ENCODE measurements at regions not wholly inside any gene's neighbourhood (a gene's known extent, or its start where the extent isn't known, plus 50 kb on each side); places are given as distances from the start of the nearest gene placed in this dataset.

DNA sequence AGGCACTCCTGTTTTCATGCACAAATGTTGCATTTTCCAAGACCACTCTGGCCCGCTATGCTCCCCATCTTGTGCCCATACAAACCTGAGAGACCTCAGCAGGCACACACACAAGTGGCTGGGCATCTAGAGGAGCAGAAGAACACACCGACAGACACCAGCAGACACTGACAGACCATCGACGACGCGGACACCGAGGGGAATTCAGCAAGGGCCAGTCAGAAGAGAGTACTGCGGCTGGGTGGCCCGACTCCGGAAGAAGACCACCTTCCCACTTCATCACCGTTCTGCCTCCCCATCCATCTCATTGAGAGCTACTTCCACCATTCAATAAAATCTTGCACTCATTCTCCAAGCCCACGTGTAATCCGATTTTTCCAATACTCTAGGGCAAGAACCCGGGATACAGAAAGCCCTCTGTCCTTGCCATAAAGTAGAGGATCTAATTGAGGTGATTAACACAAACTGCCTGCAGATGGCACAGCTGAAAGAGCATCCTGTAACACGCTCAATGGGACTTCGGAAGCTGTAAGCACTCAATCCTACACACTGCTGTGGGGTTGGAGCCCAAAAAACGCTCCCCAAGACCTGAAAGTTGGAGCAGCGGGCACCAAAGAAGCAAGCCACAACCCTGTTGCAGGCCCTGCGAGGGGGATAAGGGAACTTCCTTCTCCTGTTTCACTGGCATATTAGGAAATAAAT lies 780.9 kb downstream of the ARAP2 start:
- H3K27ac ChIP-seq = no peak overlapping the region
- H3K9me3 ChIP-seq = peaks cover 0 to 19% (median 9%) of the 10 kb centered on the region in 4 donors
- 80 to 90% (median 85%) methylated on average over 18 to 19 of the region's 19 CpGs for WGBS, 5 donors
- H3K27me3 ChIP-seq = no peaks in the 10 kb centered on the region
- intact Hi-C loops (cut with DNase I; ENCODE audit: low total_unique reads) = no loop called here
- no peak for DNase-seq
- TF ChIP-seq, protein P1, sequence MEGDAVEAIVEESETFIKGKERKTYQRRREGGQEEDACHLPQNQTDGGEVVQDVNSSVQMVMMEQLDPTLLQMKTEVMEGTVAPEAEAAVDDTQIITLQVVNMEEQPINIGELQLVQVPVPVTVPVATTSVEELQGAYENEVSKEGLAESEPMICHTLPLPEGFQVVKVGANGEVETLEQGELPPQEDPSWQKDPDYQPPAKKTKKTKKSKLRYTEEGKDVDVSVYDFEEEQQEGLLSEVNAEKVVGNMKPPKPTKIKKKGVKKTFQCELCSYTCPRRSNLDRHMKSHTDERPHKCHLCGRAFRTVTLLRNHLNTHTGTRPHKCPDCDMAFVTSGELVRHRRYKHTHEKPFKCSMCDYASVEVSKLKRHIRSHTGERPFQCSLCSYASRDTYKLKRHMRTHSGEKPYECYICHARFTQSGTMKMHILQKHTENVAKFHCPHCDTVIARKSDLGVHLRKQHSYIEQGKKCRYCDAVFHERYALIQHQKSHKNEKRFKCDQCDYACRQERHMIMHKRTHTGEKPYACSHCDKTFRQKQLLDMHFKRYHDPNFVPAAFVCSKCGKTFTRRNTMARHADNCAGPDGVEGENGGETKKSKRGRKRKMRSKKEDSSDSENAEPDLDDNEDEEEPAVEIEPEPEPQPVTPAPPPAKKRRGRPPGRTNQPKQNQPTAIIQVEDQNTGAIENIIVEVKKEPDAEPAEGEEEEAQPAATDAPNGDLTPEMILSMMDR (IDR thresholded peaks at IDR 0.05) = no peak
- TF ChIP-seq POLR2A (IDR thresholded peaks at IDR 0.05) (no peak), EP300 (IDR thresholded peaks at IDR 0.05) (no peak), POLR2AphosphoS5 (IDR thresholded peaks at IDR 0.05) (no peak)
- H3K4me1 ChIP-seq = no peaks in the 10 kb centered on the region
- H3K36me3 ChIP-seq = no peaks in the 10 kb centered on the region
- H3K4me3 ChIP-seq = no peak overlapping the region

DNA sequence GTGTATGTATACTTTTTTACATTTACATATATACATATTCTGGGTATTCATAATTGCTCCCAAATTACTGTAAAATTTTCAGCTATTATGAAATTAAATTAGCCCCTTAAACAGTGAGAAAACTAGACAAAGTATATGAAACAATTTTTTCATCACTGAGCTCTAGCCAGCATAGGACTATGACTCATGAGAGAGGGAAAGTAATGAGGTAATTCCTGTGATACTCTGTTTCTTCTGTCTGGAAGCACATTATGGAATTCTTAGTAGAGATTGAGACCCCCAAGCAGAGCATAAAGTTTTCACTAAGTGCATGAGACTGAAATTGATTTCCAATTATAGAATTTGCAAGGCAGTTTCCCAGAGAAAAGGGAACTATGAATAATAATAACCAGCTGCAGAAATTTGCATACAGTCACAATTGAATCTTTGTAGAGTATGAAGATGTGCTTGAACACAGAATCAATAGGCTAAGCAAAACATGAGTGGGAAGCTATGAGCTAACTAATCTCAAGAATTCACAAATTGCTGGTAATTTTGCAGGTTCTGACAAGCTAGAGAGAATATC lies 779.3 kb downstream of the ARAP2 start:
- intact Hi-C loops (cut with DNase I; ENCODE audit: low total_unique reads) = no loop called here
- TF ChIP-seq, protein P1 (IDR thresholded peaks at IDR 0.05) = no peak
- TF ChIP-seq POLR2AphosphoS5 (IDR thresholded peaks at IDR 0.05) (no peak), EP300 (IDR thresholded peaks at IDR 0.05) (no peak), POLR2A (IDR thresholded peaks at IDR 0.05) (no peak)

DNA sequence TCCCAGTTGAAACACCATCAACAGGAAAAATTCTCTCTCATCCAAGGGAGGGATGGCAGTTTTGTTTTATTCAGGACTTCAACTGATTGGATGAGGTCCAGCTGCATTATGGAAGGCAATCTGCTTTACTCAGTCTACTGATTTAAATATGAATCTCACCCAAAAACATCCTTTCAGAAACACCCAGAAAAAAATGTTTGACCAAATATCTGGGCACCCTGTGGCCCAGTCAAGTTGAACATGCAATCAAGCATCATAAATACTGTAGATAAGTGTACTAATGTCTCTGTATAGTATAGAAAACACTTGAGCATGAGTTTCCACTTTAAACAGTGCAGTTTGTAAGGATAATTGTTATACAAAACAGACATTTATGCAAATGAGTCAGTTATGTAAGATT lies 753.2 kb downstream of the ARAP2 start:
- intact Hi-C loops (cut with DNase I; ENCODE audit: low total_unique reads) = no loop called here
- Histone ChIP-seq H3K27ac (no peak overlapping the region), H3K4me1 (no peaks in the 10 kb centered on the region), H3K9me3 (peaks cover 0 to 16% (median 11%) of the 10 kb centered on the region in 4 donors), H3K27me3 (no peaks in the 10 kb centered on the region), H3K36me3 (no peaks in the 10 kb centered on the region), H3K4me3 (no peak overlapping the region)
- DNase-seq = no peak
- no peak for TF ChIP-seq EP300 (IDR thresholded peaks at IDR 0.05)
- no peak for TF ChIP-seq POLR2AphosphoS5 (IDR thresholded peaks at IDR 0.05)
- no peak for TF ChIP-seq POLR2A (IDR thresholded peaks at IDR 0.05)
- TF ChIP-seq, protein P1 (IDR thresholded peaks at IDR 0.05) = no peak

More for the DNA sequence above, 779.3 kb downstream of the ARAP2 start:
- Histone ChIP-seq H3K4me1 (no peaks in the 10 kb centered on the region), H3K4me3 (no peak overlapping the region), H3K27ac (no peak overlapping the region), H3K36me3 (no peaks in the 10 kb centered on the region), H3K27me3 (no peaks in the 10 kb centered on the region), H3K9me3 (peaks cover 0 to 19% (median 9%) of the 10 kb centered on the region in 4 donors)
- no peak for DNase-seq

DNA sequence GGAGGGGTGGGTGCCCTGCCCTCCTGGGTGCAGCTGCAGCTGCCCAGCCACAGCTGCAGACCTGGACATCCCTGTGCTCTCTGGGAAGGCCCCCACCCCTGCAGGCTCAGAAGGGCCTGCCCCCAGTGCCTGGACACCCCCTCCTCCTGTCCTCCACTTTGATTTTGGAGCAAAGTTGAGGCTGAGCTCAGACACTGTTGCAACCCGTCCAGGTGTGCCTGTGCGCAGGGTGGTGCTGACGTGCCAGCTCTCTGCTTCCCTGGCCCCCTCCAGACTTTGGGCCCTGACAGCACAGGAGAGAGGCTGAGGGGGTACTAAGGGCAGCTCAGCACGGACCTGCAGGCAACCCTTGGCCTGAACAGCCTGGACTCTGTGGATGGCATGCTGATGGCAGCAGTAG lies 750.3 kb downstream of the ARAP2 start:
- Histone ChIP-seq H3K4me1 (no peaks in the 10 kb centered on the region), H3K27ac (no peak overlapping the region), H3K36me3 (no peaks in the 10 kb centered on the region), H3K27me3 (no peaks in the 10 kb centered on the region), H3K4me3 (no peak overlapping the region), H3K9me3 (peaks cover 0 to 16% (median 11%) of the 10 kb centered on the region in 4 donors)
- WGBS, 5 donors = 12 to 79% (median 48%) methylated on average over 1 to 4 of the region's 4 CpGs
- intact Hi-C loops (cut with DNase I; ENCODE audit: low total_unique reads) = no loop called here
- TF ChIP-seq EP300 (IDR thresholded peaks at IDR 0.05) (no peak), POLR2A (IDR thresholded peaks at IDR 0.05) (no peak)
- TF ChIP-seq, protein P1 (IDR thresholded peaks at IDR 0.05) = no peak
- DNase-seq = no peak

Data from stomach (tissue), 8 donors.